Activated effector memory CD4-positive, alpha-beta T cell treated with anti-CD3 and anti-CD28 coated beads, Interleukin-2, amount 50 U/mL, for 16 hours (primary cell): ENCODE measurements at regions not wholly inside any gene's neighbourhood (a gene's known extent, or its start where the extent isn't known, plus 50 kb on each side); places are given as distances from the start of the nearest gene placed in this dataset.
"Not testable (repeated sequence)": the region's sequence is repeated elsewhere in the genome, so short reads cannot be mapped to it uniquely, and the experiment has no call there.

ENCODE experiments used
- DNase-seq: peaks from one replicate; pipeline ENCODE4 v3.0.0-alpha.2; 2020

- no peak for DNase-seq
Observed at GRCh38 chr4:23976423-23976822, 86.6 kb upstream of the PPARGC1A start.

DNA sequence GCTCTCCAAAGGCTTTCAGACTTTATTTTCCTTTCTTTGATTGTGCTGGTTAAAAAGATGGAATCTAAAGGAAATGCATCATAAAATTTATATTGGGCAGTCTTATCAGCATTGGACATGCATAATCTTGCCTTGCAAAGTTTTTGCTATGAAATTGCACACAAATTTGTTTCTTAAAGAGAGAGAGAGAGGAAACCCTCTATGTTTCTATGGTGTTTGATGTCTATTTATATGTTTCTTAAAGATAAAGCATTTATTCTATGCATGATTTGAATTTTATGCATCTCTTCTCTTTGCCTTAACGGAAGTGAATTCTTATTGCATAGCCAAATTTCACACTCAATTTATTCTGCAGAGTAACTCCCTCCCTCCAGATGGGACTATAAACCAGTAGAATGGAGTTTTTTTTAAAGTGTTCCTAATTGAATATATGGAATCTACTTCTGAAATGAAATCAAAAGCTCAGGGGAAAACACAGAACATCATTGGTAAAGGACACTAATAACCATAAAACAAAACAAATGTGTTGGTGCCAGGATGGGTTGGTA, 83.5 kb upstream of the PPARGC1A start:
- no peak for DNase-seq

DNA sequence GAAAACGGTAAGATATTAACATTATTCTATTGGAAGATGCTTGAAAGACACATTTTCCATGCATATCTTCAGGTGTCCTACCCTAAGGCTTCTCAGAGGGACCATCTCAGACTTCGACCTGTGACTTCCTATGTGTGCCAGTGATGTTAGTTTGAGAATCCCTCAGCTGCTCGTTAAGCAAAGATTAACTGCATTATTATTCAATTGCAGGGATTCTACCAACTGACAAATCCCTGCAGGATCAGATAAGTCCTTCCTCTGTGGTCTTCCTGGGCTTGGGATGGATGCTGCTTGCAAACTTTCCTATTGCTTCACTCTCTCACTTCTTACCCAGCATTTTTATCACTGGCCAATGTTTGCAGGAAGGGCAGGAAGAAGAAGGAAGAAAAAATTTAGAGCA, 83.0 kb upstream of the PPARGC1A start:
- no peak for DNase-seq

DNA sequence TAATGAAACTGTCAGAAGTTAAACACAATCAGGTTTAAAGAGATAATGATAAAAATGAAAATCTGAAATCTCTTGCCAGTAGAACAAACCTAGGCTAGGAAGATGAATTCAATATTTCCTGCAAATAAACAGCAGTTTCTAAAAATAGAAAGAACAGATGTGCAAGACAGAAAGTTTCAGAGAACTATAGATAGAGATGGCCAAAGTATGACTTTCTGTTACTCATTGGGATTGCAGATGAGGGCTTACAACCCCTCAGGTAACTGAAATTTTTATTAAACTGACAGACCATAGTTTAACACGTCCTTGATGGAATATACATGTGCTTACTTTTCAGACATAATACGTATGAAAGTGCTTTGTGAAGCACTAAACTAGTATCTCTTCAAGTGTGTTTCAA, 82.3 kb upstream of the PPARGC1A start:
- no peak for DNase-seq

- no peak for DNase-seq
Observed at GRCh38 chr4:23970201-23970850, 80.5 kb upstream of the PPARGC1A start.

DNA sequence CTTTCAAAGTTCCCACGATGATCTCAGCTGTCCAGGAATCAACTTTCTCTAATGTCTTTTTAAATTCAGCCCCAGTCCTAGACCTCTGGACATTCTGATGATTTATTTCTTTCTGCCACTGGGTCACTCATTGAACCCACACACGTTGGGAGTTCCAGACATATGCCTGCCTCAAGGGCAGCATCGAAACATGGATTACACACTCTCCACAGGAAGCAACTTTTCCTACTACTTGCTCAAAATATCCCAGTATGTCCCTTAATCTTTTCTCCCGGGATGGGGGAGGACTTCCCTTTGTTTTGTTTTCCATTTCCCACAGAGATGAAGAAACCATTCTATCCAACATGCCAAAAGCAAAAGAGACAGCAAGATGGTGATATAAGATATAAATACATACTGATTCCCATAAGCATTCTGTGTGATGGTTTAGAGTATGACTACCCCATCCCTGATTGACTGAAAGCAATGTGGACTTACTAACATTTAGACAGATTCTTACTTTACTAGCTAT, 79.8 kb upstream of the PPARGC1A start:
- DNase-seq, result no peak

- no peak for DNase-seq
Observed at GRCh38 chr4:23967281-23967680, 77.4 kb upstream of the PPARGC1A start.

GRCh38 chr4:23966725-23967124, 76.9 kb upstream of the PPARGC1A start:
- no peak for DNase-seq

DNA sequence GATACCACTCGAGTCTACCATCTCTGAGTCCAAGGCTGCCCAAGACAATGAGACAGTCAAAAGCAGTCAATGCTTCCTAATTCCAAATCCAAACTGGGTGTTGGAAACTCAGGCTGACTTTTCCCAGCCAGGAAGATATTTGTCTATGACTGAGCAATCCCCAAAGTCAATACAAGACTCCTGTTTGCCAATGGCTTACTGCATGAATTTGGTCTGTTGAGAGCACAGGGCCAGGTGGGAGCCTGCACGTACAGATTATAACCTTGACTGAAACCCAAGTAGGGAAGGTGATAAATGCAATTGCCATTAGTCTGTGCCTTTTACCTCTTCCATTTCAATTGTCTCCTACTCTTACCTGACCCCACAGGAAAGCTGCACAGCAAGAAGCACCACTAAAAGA, 72.6 kb upstream of the PPARGC1A start:
- no peak for DNase-seq

DNA sequence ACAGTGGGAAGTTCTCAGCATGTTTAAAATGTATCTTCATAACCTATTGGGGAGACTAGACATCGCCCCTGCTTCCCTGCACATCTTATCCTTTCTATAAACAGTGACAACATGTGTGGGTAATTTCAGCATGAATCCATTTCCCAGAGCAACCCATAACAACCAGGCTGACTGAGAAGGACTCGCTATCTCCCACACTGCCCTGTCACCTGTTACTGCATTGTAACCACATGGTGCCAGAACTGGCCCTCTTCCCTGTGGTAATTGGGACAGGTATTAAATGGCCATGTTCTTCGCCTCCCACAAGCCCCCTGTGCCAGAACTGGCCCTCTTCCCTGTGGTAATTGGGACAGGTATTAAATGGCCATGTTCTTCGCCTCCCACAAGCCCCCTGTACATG, 71.5 kb upstream of the PPARGC1A start:
- DNase-seq, result not testable (repeated sequence)

DNA sequence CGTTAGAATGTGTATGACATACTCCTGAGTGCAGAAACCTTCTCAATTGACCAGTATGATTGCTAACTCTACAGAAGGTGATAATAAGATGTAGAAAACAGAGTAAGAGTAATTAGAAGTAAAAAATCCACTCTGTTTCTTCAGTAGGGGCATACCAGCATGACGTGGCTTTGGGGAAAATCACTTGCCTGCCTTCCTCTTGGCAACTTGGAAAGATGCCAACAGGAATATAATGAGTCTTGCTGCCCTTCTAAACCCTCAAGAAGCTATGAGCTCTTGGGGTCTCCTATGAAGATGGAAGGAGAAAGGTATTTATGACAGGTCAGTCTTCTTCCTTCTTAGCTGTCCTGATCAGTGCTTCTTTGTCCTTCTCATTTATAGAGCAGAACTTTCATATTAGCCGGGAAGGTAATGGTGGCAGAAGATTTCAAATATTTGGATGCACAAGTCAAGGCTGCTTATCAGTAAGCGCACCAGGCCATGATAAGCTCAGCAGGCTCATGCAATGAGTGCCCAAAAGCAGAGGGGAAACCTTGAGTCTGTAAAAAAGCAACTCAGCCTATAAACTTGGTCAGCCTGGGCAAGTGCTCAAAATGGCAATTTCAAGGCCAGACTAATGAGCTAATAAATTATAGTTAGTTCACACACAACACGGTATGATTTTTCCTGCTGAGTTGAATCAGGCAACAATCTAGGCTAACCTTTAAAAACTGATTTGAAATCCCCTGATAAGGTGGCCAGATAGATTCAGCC, 69.7 kb upstream of the PPARGC1A start:
- DNase-seq, result no peak

DNA sequence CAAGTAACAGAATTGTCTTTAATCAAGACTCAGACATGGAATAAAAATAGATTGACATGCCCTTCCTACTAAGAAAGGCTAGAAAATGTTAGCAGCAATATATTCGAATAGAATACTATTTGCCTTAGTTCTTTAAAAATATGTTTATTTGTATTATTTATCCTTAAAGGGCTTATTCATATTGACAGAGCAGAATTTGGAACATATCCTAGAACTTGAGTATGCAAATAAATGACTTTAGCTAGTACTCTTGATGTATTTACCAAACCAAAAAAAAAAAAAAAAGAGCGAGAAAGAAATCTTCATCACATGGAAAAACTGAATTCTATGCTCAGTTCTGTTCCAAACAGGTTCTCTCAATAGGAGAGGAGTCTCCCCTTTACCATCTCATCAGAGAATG, 68.9 kb upstream of the PPARGC1A start:
- DNase-seq, result no peak

DNA sequence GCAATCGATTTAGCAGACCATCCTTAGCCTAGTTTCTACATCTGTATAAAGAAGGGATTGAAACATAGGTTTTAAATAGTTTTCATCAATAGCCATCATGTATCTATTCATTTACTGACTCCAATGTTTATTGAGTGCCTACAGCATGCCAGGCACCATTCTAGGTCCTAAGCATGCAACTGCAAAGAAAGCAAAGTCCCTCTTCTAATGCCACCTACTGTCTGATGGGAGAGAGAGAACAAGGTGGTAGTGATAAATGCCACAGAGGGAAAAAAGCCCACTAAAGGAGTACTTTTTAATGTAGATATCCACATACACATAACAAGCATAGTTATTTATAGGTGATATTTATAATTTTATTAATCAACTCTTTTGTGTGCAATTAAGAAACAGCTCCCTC, 67.6 kb upstream of the PPARGC1A start:
- no peak for DNase-seq

DNA sequence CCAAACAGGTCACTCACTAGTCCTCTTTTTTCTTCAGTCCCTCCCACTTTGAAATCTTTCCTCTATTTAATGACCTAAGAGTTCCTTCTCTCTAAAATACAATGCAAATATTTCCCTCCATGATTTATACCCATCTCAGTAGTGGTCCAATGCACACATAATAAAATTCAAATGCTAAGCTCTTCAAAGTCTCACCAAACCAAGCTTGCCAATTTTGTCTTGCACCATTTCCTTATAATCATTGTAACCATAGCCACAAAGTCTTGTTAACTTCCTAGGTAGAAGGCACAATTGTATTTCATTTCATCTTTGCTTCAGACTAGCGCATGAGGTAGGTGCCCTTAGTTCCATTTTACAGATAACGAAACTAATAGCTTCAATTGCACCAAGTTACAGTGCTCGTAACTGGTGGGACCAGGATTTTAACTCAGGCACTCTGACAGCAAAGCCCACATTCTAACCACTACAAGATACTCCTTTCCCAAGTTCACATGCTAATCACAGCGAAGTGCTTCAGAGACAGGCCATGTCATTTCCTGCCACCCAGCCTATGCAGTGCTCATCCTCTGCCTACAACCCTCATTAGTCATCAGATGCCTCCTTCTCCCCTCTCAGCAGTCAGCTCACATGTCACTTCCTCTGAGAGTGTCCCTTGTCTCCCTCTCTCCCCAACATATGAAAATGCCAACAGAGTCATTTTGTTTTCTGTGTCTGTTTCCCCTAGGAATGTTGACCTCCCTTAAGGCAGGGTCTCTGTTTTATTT, 66.9 kb upstream of the PPARGC1A start:
- DNase-seq, result no peak

DNA sequence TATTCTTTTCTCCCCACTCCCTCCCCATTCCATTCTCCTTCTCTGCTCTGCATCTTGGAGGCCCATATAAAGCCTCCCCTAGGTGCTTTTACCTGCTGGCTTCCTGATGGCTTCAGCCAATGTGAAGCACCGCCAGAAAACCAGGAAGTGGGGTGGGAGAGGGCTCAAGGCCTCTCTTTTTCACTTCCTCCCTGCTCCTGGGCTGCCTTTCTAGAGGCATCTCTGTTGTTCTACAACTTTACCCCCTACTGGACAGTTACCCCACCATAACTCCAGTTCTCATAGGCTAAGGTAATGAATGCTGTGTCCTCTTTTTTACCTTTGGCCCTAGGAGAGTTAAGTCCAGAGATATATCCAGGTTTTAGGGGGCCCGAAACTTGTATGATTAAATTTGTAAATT, 62.4 kb upstream of the PPARGC1A start:
- no peak for DNase-seq

- DNase-seq, result no peak
Observed at GRCh38 chr4:23947826-23948225, 58.0 kb upstream of the PPARGC1A start.

DNA sequence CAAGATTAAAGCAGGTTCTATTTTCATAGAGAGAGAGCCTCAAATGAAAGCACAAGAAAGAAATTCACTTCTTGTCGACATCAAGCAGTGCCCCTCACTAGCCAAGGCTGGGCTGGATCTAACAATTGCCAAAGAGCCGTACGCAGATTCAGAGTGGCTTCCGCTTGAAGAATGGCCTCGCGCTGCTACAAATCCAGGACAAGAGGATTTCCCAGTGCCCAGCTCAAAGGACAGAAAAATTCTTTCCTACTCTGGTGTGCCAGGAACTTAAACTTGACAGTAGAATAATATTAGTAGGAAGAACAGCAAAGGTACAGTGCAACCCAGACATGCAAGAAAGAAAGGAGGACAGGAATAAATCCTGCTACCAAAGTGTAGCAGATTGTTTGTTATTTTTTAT, 56.5 kb upstream of the PPARGC1A start:
- DNase-seq, result no peak

DNA sequence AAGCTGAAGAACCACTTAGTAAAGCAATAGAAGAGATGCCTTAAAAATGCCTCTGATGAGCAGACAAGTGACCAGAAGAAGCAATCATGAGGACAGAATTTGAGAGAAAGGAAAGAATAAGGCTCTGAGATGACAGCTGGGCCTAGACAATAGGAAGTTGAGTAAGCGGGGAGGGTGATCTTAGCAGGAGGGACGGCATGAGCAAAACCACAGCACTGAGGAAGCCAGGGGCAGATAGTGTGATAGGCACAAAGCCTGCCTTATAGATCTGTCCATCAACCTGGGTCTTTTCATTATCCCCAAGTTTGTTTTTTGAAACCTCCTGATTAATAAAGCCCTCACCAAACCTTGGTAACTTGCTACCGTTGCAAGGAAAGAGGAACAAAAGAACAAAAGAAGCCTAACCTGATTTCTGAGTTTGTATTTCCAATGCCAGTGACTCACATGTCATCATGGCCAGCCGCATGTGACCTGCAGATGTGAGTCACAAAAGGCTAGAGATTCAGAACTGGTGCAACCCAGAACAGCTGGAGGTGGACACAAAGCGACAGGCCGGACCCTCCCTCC, 55.7 kb upstream of the PPARGC1A start:
- DNase-seq, result no peak

DNA sequence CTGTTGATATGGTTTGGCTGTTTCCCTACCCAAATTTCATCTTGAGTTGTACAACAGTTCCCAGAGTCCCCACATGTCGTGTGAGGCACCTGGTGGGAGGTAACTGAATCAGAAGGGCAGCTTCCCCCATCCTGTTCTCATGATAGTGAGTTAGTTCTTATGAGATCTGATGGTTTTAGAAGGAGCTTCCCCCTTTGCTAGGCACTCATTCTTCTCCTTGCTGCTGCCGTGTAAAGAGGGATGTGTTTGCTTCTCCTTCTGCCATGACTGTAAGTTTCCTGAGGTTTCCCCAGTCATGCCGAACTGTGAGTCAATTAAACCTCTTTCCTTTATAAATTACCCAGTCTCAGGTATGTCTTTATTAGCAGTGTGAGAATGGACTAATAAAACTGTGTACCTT, 54.7 kb upstream of the PPARGC1A start:
- DNase-seq, result not testable (repeated sequence)

DNA sequence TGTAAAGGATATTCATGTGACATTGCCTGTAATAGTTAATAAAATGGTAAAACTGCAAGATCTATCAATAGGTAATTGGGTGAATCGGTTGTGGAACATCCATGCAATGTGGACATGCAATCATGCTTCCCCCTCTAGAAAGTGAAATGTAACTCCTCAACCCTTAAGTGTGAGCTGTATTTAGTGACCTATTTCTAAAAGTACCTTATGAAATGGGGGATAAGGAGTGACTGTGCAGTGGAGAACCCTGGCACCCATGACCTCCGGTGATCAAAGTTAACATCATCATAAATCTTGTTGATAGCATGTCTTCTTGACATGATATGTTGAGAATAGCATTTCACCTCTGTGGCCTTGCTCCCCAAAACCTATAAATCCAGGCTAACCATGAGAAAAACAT, 53.6 kb upstream of the PPARGC1A start:
- no peak for DNase-seq

- no peak for DNase-seq
Observed at GRCh38 chr4:23942471-23942870, 52.6 kb upstream of the PPARGC1A start.
